HL-60 (cell line): ENCODE measurements at regions not wholly inside any gene's neighbourhood (a gene's known extent, or its start where the extent isn't known, plus 50 kb on each side); places are given as distances from the start of the nearest gene placed in this dataset.

Experiments used
- DNase-seq, 2 experiments: peaks; one replicate each; pipeline ENCODE4 v3.0.0-alpha.2; 2010 to 2020; ENCODE audit warnings: low read depth in 1 of 2, low spot score in 1 of 2
- H3K27ac ChIP-seq: fragments of 250-450 bp; sonication (Bioruptor Pico); replicated peaks from 2 replicates; pipeline ENCODE4 v1.5.1; 2020; ENCODE audit warnings: mild to moderate bottlenecking, moderate library complexity
- H3K27me3 ChIP-seq: fragments of 250-450 bp; sonication (Bioruptor Pico); 2 replicates; pipeline ENCODE4 v1.5.1; 2021; ENCODE audit warnings: mild to moderate bottlenecking, moderate library complexity; ENCODE audit not compliant: insufficient read depth, poor library complexity, severe bottlenecking
- H3K4me3 ChIP-seq: replicated peaks from 2 replicates; pipeline ENCODE4 v1.5.1; 2011; ENCODE audit warnings: mild to moderate bottlenecking, control low read depth, low read length; ENCODE audit not compliant: insufficient read depth
- GABPA ChIP-seq: IDR thresholded peaks from 2 replicates; pipeline ENCODE4 v1.6.1; 2012; ENCODE audit warnings: low read depth
- POLR2AphosphoS5 ChIP-seq: IDR thresholded peaks from 2 replicates; pipeline ENCODE4 v1.6.1; 2012; ENCODE audit warnings: low read depth
- SPI1 ChIP-seq: IDR thresholded peaks from 2 replicates; pipeline ENCODE4 v1.6.1; 2012; ENCODE audit warnings: low read depth, mild to moderate bottlenecking, borderline replicate concordance
- TF ChIP-seq, protein P1 (sequence below): IDR thresholded peaks from 2 replicates; pipeline ENCODE4 v1.6.1; 2012; ENCODE audit warnings: low read depth; ENCODE audit not compliant: insufficient replicate concordance
- TF ChIP-seq, protein P2 (sequence below): IDR thresholded peaks from one replicate; pipeline ENCODE4 v1.5.1; 2011; ENCODE audit warnings: low read length, control low read depth, inconsistent platforms; ENCODE audit not compliant: insufficient read depth

DNA sequence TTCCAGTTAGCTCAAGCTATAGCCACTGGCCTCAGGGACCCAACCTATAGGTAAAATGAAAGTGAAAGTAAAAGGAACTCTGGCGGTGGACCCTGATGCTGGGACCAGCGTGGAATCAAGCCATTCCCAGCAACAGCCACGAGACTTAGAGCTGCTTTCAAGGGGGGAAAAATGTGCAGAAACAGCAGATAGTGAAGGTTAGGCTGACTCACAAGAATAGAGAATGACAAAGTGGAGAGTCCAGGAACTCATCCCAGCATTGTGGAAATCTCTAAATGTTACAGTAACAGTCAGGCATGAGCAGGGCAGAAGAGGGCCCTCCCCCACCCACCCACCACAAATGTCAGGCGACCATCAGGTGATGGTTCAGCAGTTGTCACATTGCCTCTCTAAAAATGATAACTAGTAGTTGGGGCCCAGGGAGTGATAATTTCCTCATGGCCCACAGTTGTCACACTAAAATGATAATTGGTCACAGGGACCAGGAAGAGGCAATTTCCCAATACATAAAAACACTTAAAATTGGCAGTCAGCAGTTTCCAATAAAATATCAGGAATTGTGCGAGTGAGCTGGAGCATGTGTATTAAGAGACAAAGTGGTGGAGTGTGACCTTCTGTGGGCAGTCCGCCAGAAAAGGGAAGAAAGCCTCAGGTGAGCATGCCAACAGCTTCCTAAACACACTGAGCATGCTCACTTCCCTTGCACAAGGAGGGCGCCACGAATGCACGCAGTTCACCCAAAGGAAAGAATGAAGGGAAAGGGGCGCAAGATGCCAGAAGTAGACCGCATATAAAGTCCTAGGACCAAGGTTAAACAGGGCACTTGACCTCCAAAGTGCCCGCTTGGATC is 129.8 kb upstream of the PPP1R3A start:
- Histone ChIP-seq H3K4me3 (0 out of 2 replicates have a peak overlapping the region, but pooled peaks have one; percentile 8), H3K27me3 (no peaks in the 10 kb centered on the region), H3K27ac (0 out of 2 replicates have a peak overlapping the region, but pooled peaks have one; percentile 15)
- TF ChIP-seq GABPA: no peak
- TF ChIP-seq, protein P1, sequence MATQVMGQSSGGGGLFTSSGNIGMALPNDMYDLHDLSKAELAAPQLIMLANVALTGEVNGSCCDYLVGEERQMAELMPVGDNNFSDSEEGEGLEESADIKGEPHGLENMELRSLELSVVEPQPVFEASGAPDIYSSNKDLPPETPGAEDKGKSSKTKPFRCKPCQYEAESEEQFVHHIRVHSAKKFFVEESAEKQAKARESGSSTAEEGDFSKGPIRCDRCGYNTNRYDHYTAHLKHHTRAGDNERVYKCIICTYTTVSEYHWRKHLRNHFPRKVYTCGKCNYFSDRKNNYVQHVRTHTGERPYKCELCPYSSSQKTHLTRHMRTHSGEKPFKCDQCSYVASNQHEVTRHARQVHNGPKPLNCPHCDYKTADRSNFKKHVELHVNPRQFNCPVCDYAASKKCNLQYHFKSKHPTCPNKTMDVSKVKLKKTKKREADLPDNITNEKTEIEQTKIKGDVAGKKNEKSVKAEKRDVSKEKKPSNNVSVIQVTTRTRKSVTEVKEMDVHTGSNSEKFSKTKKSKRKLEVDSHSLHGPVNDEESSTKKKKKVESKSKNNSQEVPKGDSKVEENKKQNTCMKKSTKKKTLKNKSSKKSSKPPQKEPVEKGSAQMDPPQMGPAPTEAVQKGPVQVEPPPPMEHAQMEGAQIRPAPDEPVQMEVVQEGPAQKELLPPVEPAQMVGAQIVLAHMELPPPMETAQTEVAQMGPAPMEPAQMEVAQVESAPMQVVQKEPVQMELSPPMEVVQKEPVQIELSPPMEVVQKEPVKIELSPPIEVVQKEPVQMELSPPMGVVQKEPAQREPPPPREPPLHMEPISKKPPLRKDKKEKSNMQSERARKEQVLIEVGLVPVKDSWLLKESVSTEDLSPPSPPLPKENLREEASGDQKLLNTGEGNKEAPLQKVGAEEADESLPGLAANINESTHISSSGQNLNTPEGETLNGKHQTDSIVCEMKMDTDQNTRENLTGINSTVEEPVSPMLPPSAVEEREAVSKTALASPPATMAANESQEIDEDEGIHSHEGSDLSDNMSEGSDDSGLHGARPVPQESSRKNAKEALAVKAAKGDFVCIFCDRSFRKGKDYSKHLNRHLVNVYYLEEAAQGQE: no peak
- peak in 1 of 2 experiments; percentile 13 for DNase-seq

DNA sequence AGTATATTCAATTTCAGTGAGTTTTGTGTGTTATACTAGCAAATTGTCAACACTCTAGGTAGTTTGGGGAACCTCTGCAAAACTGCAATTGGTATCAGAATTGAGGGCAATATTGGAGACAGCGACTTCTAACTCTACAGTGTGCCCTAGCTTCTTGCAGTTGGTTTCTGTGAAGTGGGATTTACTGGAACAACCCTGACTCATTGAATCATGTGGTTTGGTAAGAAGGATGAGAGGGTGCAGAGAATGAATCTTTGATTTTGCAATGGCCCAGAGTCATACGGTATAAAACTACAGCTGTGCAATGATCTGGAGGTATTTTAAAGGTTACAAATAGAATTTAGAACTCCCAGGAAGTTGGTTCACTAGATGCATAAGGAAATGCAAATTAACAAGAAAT is 129.1 kb upstream of the PPP1R3A start:
- Histone ChIP-seq H3K27me3 (no peaks in the 10 kb centered on the region), H3K27ac (no peak overlapping the region), H3K4me3 (no peak overlapping the region)
- no peak for TF ChIP-seq POLR2AphosphoS5
- TF ChIP-seq, protein P1: no peak
- TF ChIP-seq, protein P2, sequence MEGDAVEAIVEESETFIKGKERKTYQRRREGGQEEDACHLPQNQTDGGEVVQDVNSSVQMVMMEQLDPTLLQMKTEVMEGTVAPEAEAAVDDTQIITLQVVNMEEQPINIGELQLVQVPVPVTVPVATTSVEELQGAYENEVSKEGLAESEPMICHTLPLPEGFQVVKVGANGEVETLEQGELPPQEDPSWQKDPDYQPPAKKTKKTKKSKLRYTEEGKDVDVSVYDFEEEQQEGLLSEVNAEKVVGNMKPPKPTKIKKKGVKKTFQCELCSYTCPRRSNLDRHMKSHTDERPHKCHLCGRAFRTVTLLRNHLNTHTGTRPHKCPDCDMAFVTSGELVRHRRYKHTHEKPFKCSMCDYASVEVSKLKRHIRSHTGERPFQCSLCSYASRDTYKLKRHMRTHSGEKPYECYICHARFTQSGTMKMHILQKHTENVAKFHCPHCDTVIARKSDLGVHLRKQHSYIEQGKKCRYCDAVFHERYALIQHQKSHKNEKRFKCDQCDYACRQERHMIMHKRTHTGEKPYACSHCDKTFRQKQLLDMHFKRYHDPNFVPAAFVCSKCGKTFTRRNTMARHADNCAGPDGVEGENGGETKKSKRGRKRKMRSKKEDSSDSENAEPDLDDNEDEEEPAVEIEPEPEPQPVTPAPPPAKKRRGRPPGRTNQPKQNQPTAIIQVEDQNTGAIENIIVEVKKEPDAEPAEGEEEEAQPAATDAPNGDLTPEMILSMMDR: no peak
- TF ChIP-seq GABPA: no peak
- no peak for DNase-seq

DNA sequence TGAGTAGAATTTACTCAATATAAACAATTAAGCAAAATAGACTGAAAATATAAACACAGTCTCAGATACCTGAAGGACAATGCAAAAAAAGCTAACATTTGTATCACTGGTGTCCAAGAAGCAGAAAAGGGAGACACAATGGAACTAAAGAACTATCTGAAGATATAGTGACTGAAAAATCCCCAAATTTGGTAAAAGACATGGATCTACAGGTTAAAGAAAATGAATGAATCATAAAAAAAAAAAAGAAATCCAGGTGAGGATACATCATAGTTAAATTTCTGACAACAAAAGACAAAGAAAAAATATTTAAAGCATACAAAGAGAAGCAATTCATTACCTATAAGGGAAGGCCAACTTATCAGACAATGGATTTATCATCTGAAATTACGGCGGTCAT is 114.7 kb upstream of the PPP1R3A start:
- Histone ChIP-seq H3K27ac (no peak overlapping the region), H3K4me3 (no peak overlapping the region), H3K27me3 (no peaks in the 10 kb centered on the region)
- no peak for DNase-seq
- TF ChIP-seq POLR2AphosphoS5 (no peak), SPI1 (no peak), GABPA (no peak)
- TF ChIP-seq, protein P2: no peak
- TF ChIP-seq, protein P1: no peak
